Small intestine (tissue), 7 donors: ENCODE measurements at regions not wholly inside any gene's neighbourhood (a gene's known extent, or its start where the extent isn't known, plus 50 kb on each side); places are given as distances from the start of the nearest gene placed in this dataset.
"Not testable (repeated sequence)": the region's sequence is repeated elsewhere in the genome, so short reads cannot be mapped to it uniquely, and the experiment has no call there.

Source experiments
- DNase-seq, 2 donors: peaks; one replicate each; pipeline versions ENCODE4 v3.0.0 to v3.0.0-alpha.2; 2013
- FAIRE-seq: peaks from 2 replicates; lab custom pipeline; 2012; peaks lifted over from hg19 to GRCh38; lab: Jason Lieb, UNC
- H3K27ac ChIP-seq, 3 donors: one replicate each; pipeline ENCODE4 v1.5.1; 2013; ENCODE audit warnings: low read length in 2 of 3, mild to moderate bottlenecking in 2 of 3, control low read depth in 1 of 3, inconsistent platforms in 1 of 3, low read depth in 1 of 3, moderate library complexity in 1 of 3
- H3K27me3 ChIP-seq, 3 donors: one replicate each; pipeline ENCODE4 v1.6.1; 2013; ENCODE audit warnings: low read length in 3 of 3, inconsistent platforms in 1 of 3; ENCODE audit not compliant: control insufficient read depth in 3 of 3, insufficient read depth in 3 of 3
- H3K36me3 ChIP-seq, 3 donors: one replicate each; pipeline ENCODE4 v1.6.1; 2013; ENCODE audit warnings: low read length in 3 of 3, inconsistent platforms in 1 of 3, low read depth in 1 of 3, mild to moderate bottlenecking in 1 of 3, moderate library complexity in 1 of 3; ENCODE audit not compliant: control insufficient read depth in 3 of 3, insufficient read depth in 2 of 3
- H3K4me1 ChIP-seq, 3 donors: one replicate each; pipeline ENCODE4 v1.6.1; 2013; ENCODE audit warnings: low read length in 2 of 3, inconsistent platforms in 1 of 3, low read depth in 1 of 3, mild to moderate bottlenecking in 1 of 3, moderate library complexity in 1 of 3; ENCODE audit not compliant: control insufficient read depth in 3 of 3, insufficient read depth in 2 of 3
- H3K4me3 ChIP-seq, 3 donors: one replicate each; pipeline ENCODE4 v1.5.1; 2013; ENCODE audit warnings: low read length in 3 of 3, control low read depth in 1 of 3, inconsistent platforms in 1 of 3, low read depth in 1 of 3, mild to moderate bottlenecking in 1 of 3, moderate library complexity in 1 of 3
- H3K9me3 ChIP-seq, 2 donors: one replicate each; pipeline ENCODE4 v1.6.1; 2013; ENCODE audit warnings: low read depth in 1 of 2, low read length in 1 of 2; ENCODE audit not compliant: control insufficient read depth in 2 of 2, insufficient read depth in 1 of 2
- WGBS, 3 donors: extraction: QIAGEN DNeasy Blood & Tissue Kit; methylation state at CpG; one replicate each; pipeline ENCODE4 v1.1.7; 2013; 5-methylcytosine and 5-hydroxymethylcytosine counted together
- donor health status: healthy with polysubstance abuse.
- donor health status: control.
- donor health status: control.
- donor health status: Bipolar disorder and iron deficiency.
- donor health status: healthy.

DNA sequence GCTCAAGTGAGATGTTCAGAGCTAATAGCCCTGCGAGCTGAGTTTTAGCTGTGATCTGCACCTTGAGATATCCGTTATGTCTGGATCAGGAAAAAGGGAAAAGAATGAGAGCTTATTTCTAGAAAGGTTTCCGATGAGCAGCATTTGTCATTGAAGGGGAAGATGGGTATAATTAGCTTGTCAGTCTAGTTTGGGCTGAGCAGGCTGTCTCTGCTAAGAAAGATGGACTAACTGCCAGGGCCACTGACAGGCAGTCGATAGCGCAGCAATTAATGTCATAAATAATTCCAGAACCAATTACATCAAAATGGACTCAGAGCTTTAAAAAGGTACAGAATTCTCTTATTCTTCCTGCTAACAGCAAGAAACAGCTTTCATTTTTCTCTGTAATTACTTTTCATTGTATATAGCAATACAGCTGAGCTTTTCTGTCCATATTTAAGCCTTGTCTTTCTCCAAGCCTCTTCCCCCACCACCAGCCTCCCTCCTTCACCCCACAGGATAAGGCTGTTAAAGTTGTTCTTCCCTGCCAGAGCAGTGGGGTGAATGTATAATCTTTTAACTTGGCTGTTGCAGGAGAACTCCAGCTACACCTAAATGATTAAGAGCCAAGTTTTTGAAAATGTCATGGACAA, 1006.5 kb downstream of the KCNMA1 start:
- DNase-seq (no peak), FAIRE-seq (no peak)
- Histone ChIP-seq H3K4me3 (no peak overlapping the region), H3K9me3 (no peaks in the 10 kb centered on the region), H3K27ac (no peak overlapping the region), H3K36me3 (no peaks in the 10 kb centered on the region), H3K27me3 (no peaks in the 10 kb centered on the region), H3K4me1 (no peaks in the 10 kb centered on the region)
- WGBS, 3 donors, result 88 to 92% (median 89%) methylated on average over 5 of the region's 5 CpGs

DNA sequence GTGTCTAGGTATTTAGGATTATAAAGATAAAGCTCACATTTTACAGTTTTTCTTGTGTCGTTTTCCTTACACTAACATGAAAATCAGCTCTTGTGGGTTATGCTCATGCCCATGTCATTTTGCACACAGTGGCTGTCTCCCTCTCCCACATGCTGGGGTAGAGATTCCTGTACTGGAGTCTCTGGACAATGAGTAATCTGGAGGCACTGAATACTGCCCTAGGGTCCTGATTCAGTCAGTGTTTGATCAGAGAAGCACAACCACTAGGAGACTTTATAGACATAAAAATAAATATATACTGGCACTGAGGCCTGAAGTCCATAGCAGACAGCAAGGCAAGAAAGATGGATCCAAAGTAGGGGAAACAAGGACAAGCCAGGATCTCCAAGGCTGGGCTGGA, 1008.8 kb downstream of the KCNMA1 start:
- Histone ChIP-seq H3K4me3 (no peak overlapping the region), H3K4me1 (no peaks in the 10 kb centered on the region), H3K27me3 (no peaks in the 10 kb centered on the region), H3K36me3 (no peaks in the 10 kb centered on the region), H3K27ac (no peak overlapping the region), H3K9me3 (no peaks in the 10 kb centered on the region)
- FAIRE-seq (no peak), DNase-seq (no peak)
- WGBS, 3 donors, result 63 to 83% (median 65%) methylated on average over 1 of the region's 1 CpG

DNA sequence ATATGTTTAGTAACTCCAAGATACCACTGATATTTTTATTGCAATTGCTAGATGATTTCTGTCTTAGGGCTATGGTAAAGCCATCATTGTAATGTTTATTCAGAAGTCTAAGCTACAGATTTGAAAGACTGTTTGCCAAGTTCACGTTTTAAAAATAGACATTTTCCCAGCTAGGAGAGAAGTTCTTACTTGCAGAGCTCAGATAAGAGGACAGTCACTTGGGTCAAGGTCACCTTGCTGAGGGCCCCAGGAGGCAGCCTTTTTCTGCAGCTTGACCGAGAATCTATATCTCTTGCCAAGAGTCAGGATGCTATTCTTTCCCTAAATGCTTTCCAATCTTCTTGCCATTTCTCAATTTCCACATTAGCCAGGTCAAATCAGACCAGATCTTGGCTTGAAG, 1011.2 kb downstream of the KCNMA1 start:
- WGBS, 3 donors, result 37 to 44% (median 41%) methylated on average over 2 of the region's 2 CpGs
- Histone ChIP-seq H3K9me3 (no peaks in the 10 kb centered on the region), H3K27ac (no peak overlapping the region), H3K27me3 (no peaks in the 10 kb centered on the region), H3K36me3 (no peaks in the 10 kb centered on the region), H3K4me1 (no peaks in the 10 kb centered on the region), H3K4me3 (no peak overlapping the region)
- DNase-seq (no peak), FAIRE-seq (no peak)

DNA sequence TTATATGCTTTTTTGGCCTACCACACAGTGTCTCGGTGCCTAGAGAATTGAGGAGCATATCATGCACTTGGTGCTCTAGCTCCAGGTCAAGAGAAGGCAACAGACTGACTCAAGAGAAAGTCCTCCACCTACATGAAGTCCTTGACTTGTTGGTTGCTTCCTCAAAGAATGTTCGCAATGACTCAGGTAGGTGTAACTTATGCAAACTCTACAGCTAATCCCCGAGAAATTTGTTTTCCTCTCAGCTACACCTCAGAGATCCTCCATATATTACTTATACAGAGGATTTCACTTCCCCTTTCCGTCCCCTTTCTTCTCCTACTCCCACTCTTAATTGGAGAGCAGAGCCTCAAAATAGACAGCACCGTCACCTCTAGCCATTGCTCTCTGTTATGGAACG, 1013.1 kb downstream of the KCNMA1 start:
- 76 to 86% (median 84%) methylated on average over 6 of the region's 6 CpGs for WGBS, 3 donors
- no peaks in the 10 kb centered on the region for H3K9me3 ChIP-seq

DNA sequence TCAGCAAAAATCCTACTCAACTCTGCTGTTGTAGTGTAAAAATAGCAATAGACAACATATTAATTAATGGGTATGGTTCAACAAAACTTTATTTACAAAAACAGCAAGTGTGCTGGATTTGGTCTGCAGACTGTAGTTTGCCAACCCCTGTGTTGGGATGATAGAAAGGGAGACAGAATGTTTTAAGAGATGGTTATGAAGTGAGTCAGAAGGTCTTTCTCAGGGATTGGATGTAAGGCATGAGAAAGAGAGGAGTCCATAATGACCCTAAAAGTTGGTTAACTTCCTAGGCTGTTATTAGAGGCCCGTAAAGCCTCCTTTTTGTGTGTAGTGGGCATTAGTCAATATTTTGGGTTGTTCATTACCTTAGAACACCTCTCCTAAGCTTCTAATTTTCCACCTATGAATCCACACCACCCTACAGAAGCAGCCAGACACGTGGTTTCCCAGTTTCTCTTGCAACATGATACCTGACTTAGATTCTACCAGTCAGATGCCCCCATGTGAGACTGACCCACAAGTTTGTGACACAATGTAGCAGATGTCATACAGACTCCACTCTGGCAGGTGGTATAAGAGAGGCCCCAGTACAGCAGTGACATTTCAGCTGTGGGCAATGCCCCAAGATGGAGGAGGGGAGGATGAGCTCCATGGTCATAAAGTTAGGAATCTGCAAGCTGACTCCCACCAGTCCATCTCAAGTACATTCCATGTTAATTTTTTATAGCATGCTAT, 1015.6 kb downstream of the KCNMA1 start:
- no peak overlapping the region for H3K27ac ChIP-seq
- FAIRE-seq, result no peak
- no peak overlapping the region for H3K4me3 ChIP-seq
- DNase-seq, result no peak
- WGBS, 3 donors, result 49 to 77% (median 53%) methylated on average over 2 of the region's 2 CpGs
- H3K36me3 ChIP-seq, result no peaks in the 10 kb centered on the region
- no peaks in the 10 kb centered on the region for H3K9me3 ChIP-seq
- no peaks in the 10 kb centered on the region for H3K27me3 ChIP-seq
- no peaks in the 10 kb centered on the region for H3K4me1 ChIP-seq

More for the DNA sequence above, 1013.1 kb downstream of the KCNMA1 start:
- FAIRE-seq, result no peak
- DNase-seq, result no peak
- H3K4me3 ChIP-seq, result no peak overlapping the region
- H3K4me1 ChIP-seq, result no peaks in the 10 kb centered on the region
- no peaks in the 10 kb centered on the region for H3K27me3 ChIP-seq
- no peak overlapping the region for H3K27ac ChIP-seq
- H3K36me3 ChIP-seq, result no peaks in the 10 kb centered on the region

DNA sequence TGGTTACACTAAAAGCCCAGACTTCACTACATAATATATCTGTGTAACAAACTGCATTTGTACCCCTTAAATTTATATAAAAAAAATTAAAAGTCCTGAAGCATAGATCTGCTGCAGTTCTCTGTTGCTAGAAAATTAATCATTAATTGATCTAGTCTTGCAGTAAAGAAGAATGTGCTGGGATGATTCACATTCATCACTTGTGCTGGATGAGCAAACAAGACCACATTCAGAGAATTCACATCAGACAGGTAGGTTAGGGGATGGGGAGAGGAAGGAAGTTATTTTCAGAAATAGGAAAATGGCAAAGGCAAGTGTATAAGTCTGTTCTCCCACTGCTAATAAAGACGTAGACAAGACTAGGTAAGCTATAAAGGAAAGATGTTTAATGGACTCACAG, 1019.0 kb downstream of the KCNMA1 start:
- no peak overlapping the region for H3K4me3 ChIP-seq
- no peak overlapping the region for H3K27ac ChIP-seq
- H3K9me3 ChIP-seq, result no peaks in the 10 kb centered on the region
- DNase-seq (no peak), FAIRE-seq (no peak)
- no peaks in the 10 kb centered on the region for H3K36me3 ChIP-seq
- H3K4me1 ChIP-seq, result no peaks in the 10 kb centered on the region
- 65 to 94% (median 67%) methylated on average over 1 of the region's 1 CpG for WGBS, 3 donors
- H3K27me3 ChIP-seq, result no peaks in the 10 kb centered on the region

DNA sequence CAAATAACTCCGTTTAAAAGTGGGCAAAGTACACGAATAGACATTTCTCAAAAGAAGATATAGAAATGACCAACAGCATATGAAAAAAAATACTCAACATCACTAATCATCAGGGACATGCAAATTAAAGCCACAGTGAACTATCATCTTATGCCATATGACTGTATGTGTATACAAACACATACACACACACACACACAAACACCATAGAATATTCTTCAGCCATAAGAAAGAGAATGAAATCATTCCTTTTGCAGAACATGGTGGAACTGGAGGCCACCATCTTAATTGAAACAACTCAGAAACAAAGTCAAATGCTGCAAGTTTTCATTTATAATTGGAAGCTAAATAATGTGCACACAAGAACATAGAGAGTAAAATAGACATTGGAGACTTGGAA, 1019.4 kb downstream of the KCNMA1 start:
- Histone ChIP-seq H3K4me1 (no peaks in the 10 kb centered on the region), H3K36me3 (no peaks in the 10 kb centered on the region), H3K27me3 (no peaks in the 10 kb centered on the region), H3K4me3 (no peak overlapping the region), H3K9me3 (no peaks in the 10 kb centered on the region), H3K27ac (no peak overlapping the region)
- 66 to 85% (median 67%) methylated on average over 2 of the region's 2 CpGs for WGBS, 3 donors
- no peak for DNase-seq
- no peak for FAIRE-seq

DNA sequence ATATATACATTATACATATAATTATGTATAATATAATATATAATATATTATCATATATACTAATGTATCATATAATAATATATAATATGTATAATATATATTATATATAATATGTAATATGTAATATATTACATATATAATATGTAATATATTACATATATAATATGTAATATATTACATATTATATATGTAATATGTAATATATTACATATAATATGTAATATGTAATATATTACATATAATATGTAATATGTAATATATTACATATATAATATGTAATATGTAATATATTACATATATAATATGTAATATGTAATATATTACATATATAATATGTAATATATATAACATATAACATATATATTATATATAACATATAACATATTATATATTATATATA, 1020.9 kb downstream of the KCNMA1 start:
- H3K4me3 ChIP-seq, H3K27ac ChIP-seq, DNase-seq, H3K36me3 ChIP-seq, H3K27me3 ChIP-seq, H3K9me3 ChIP-seq, FAIRE-seq, H3K4me1 ChIP-seq: not testable (repeated sequence)
